Activated naive CD4-positive, alpha-beta T cell treated with anti-CD3 and anti-CD28 coated beads, Interleukin-2, amount 10 ng/mL, durations not matched to agents 7 days and 5 days (primary cell): ENCODE measurements at regions not wholly inside any gene's neighbourhood (a gene's known extent, or its start where the extent isn't known, plus 50 kb on each side); places are given as distances from the start of the nearest gene placed in this dataset.

ENCODE experiments used
- CTCF ChIA-PET: fragments of 350-600 bp; sonication (Branson Sonifier 250); formaldehyde crosslinking; loops from one replicate; lab custom pipeline; 2021; ENCODE audit warnings: antibody characterized with exemption; lab: Charles Lee
- DNase-seq: peaks from one replicate; pipeline ENCODE4 v3.0.0-alpha.2; 2020
- H3K27ac Mint-ChIP-seq: one replicate; pipeline ENCODE4 v1.8.0; 2021; ENCODE audit warnings: mild to moderate bottlenecking, moderate library complexity, mixed read lengths
- H3K27me3 Mint-ChIP-seq: one replicate; pipeline ENCODE4 v1.8.0; 2021; ENCODE audit warnings: mild to moderate bottlenecking, mixed read lengths
- H3K36me3 Mint-ChIP-seq: one replicate; pipeline ENCODE4 v1.8.0; 2021; ENCODE audit warnings: mixed read lengths
- H3K4me1 Mint-ChIP-seq: one replicate; pipeline ENCODE4 v1.8.0; 2021; ENCODE audit warnings: mixed read lengths
- H3K4me3 Mint-ChIP-seq: one replicate; pipeline ENCODE4 v1.8.0; 2021; ENCODE audit warnings: mild to moderate bottlenecking, moderate library complexity, mixed read lengths
- H3K9me3 Mint-ChIP-seq: one replicate; pipeline ENCODE4 v1.8.0; 2021; ENCODE audit warnings: mixed read lengths

DNA sequence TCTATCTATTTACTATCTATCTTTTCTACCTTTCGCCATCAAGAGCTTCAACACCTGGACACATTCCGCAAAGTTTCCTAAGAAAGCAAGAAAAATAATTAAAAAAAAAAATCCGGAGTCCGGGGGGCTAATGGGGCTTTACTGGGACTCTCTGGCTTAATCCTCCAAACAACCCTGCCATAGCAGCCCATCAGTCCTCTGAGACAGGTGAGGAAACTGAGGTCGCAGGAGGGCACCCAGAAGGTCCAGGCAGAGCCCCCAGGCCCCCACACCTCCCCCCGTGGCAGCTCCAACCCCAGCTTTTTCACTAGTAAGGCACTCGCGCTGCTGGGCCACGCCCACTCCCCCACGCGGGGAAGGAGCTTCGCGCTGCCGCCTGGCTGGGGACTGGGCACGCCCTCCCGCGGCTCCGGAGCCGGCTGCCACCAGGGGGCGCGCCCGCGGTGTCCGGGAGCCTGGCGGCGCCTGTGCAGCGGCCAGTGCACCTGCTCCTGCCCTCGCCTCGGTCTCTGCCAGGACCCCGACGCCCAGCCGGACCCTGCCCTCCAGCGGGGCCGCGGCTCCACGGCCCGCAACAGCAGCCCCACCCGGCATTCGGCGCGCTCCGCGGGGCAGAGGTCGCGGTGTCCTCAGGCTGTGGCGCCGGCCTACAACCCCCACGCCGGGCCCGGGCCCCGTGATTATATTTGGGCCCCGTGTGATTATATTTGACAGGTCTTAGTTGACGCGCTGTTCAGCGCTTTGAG lies 54.1 kb upstream of the SAMD11 start:
- DNase-seq, result peak; percentile 88
- H3K4me1 Mint-ChIP-seq, result peaks cover 10% of the 10 kb centered on the region
- no peaks in the 10 kb centered on the region for H3K36me3 Mint-ChIP-seq
- H3K27ac Mint-ChIP-seq, result no peak overlapping the region
- CTCF ChIA-PET, result interaction anchor here (0.6 to 1.0 kb wide), 6 partner anchors 11 to 132 kb away, joined by 3 to 5 read pairs (median 3); partner anchors contain the start of gene PLEKHN1
- no peaks in the 10 kb centered on the region for H3K9me3 Mint-ChIP-seq
- H3K4me3 Mint-ChIP-seq, result no peak overlapping the region
- peaks cover 49% of the 10 kb centered on the region for H3K27me3 Mint-ChIP-seq
